Left ventricle myocardium inferior (tissue), 1 donor: ENCODE measurements at regions not wholly inside any gene's neighbourhood (a gene's known extent, or its start where the extent isn't known, plus 50 kb on each side); places are given as distances from the start of the nearest gene placed in this dataset.

Experiments used
- DNase-seq: peaks from one replicate; pipeline ENCODE4 v3.0.0-alpha.2; 2020
- H3K27ac ChIP-seq: fragments of 200-600 bp; replicated peaks from 2 replicates; pipeline ENCODE4 v1.8.0; 2021
- H3K27me3 ChIP-seq: fragments of 200-600 bp; 2 replicates; pipeline ENCODE4 v1.8.0; 2021; ENCODE audit warnings: low read depth
- H3K36me3 ChIP-seq: fragments of 200-600 bp; 2 replicates; pipeline ENCODE4 v1.8.0; 2021
- H3K4me1 ChIP-seq: fragments of 200-600 bp; 2 replicates; pipeline ENCODE4 v1.8.0; 2021
- H3K4me3 ChIP-seq: fragments of 200-600 bp; 2 replicates; pipeline ENCODE4 v1.8.0; 2021; ENCODE audit warnings: mild to moderate bottlenecking, moderate library complexity
- H3K9me3 ChIP-seq: fragments of 200-600 bp; replicated peaks from 2 replicates; pipeline ENCODE4 v1.8.0; 2021
- intact Hi-C: fragments of 100-400 bp; cut with micrococcal nuclease; formaldehyde crosslinking; loops from one replicate; pipeline ENCODE4 v1.11.0; 2022
- TF ChIP-seq, protein P1 (sequence below): fragments of 200-600 bp; IDR thresholded peaks from 2 replicates; pipeline ENCODE4 v1.8.0; 2021; ENCODE audit warnings: antibody characterized with exemption, mild to moderate bottlenecking, borderline replicate concordance
- donor health status: DM: no; HTN: yes; CAD: no; lungs with severe emphysema.

- H3K9me3 ChIP-seq: peaks cover 6% of the 10 kb centered on the region
- DNase-seq: no peak
- H3K4me1 ChIP-seq: no peaks in the 10 kb centered on the region
Observed at GRCh38 chr16:6192984-6193383, 1095.4 kb upstream of the EEF2KMT start.

GRCh38 chr16:6192532-6192931, 1094.9 kb upstream of the EEF2KMT start:
- no peak for DNase-seq
- Histone ChIP-seq H3K27ac (no peak overlapping the region), H3K4me1 (no peaks in the 10 kb centered on the region), H3K4me3 (no peak overlapping the region), H3K27me3 (no peaks in the 10 kb centered on the region), H3K36me3 (no peaks in the 10 kb centered on the region), H3K9me3 (peaks cover 6% of the 10 kb centered on the region)
- TF ChIP-seq, protein P1, sequence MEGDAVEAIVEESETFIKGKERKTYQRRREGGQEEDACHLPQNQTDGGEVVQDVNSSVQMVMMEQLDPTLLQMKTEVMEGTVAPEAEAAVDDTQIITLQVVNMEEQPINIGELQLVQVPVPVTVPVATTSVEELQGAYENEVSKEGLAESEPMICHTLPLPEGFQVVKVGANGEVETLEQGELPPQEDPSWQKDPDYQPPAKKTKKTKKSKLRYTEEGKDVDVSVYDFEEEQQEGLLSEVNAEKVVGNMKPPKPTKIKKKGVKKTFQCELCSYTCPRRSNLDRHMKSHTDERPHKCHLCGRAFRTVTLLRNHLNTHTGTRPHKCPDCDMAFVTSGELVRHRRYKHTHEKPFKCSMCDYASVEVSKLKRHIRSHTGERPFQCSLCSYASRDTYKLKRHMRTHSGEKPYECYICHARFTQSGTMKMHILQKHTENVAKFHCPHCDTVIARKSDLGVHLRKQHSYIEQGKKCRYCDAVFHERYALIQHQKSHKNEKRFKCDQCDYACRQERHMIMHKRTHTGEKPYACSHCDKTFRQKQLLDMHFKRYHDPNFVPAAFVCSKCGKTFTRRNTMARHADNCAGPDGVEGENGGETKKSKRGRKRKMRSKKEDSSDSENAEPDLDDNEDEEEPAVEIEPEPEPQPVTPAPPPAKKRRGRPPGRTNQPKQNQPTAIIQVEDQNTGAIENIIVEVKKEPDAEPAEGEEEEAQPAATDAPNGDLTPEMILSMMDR: no peak
- intact Hi-C loops: no loop called here

More at GRCh38 chr16:6192984-6193383, 1095.4 kb upstream of the EEF2KMT start:
- intact Hi-C loops: no loop called here
- Histone ChIP-seq H3K27me3 (no peaks in the 10 kb centered on the region), H3K27ac (no peak overlapping the region), H3K36me3 (no peaks in the 10 kb centered on the region), H3K4me3 (no peak overlapping the region)
- TF ChIP-seq, protein P1: no peak

- H3K27me3 ChIP-seq: no peaks in the 10 kb centered on the region
- H3K27ac ChIP-seq: no peak overlapping the region
- no peak for DNase-seq
- TF ChIP-seq, protein P1: no peak
- no peaks in the 10 kb centered on the region for H3K36me3 ChIP-seq
- no peaks in the 10 kb centered on the region for H3K4me1 ChIP-seq
- peaks cover 6% of the 10 kb centered on the region for H3K9me3 ChIP-seq
- intact Hi-C loops: no loop called here
- H3K4me3 ChIP-seq: no peak overlapping the region
Observed at GRCh38 chr16:6190776-6191175, 1093.2 kb upstream of the EEF2KMT start.

DNA sequence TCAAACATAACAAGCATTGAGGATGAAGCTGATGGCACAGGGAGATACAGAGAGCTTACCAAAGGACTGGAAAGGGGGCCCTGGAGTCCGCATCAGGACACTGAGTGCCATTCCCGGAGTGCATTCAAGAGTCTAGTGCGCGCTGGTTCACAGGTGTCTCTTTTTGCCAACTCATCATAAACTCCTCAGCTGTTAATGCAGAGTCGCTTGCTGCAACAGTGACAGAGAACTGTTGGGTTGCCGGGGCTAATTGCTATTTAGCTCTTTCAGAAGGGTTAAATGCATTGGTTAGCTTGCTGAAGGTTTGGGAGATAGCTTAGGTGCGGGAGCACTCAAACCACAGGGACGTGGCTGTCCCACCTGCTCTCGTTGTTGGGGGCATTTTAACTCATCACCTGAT, 1091.6 kb upstream of the EEF2KMT start:
- no peak overlapping the region for H3K4me3 ChIP-seq
- intact Hi-C loops: no loop called here
- no peaks in the 10 kb centered on the region for H3K27me3 ChIP-seq
- H3K4me1 ChIP-seq: no peaks in the 10 kb centered on the region
- no peak for DNase-seq
- no peak overlapping the region for H3K27ac ChIP-seq
- no peaks in the 10 kb centered on the region for H3K36me3 ChIP-seq
- peaks cover 8% of the 10 kb centered on the region for H3K9me3 ChIP-seq
- TF ChIP-seq, protein P1: no peak

- H3K36me3 ChIP-seq: no peaks in the 10 kb centered on the region
- no peak overlapping the region for H3K4me3 ChIP-seq
- H3K27ac ChIP-seq: no peak overlapping the region
- intact Hi-C loops: no loop called here
- H3K27me3 ChIP-seq: peaks cover 8% of the 10 kb centered on the region
- no peaks in the 10 kb centered on the region for H3K4me1 ChIP-seq
- H3K9me3 ChIP-seq: peaks cover 3% of the 10 kb centered on the region
- TF ChIP-seq, protein P1: no peak
- DNase-seq: no peak
Observed at GRCh38 chr16:6177616-6178180, 1080.1 kb upstream of the EEF2KMT start.
